Caco-2 (cell line): ENCODE measurements at regions not wholly inside any gene's neighbourhood (a gene's known extent, or its start where the extent isn't known, plus 50 kb on each side); places are given as distances from the start of the nearest gene placed in this dataset.
"Not testable (repeated sequence)": the region's sequence is repeated elsewhere in the genome, so short reads cannot be mapped to it uniquely, and the experiment has no call there.

ENCODE experiments used
- BruUV-seq: library from RNA; stranded (reverse); fragments of 400-500 nt; replicated peaks from 2 replicates; lab custom pipeline; 2021; lab: Mats Ljungman, UMichigan
- CTCF ChIA-PET: fragments of 300-600 bp; sonication (Branson Sonifier 250); formaldehyde crosslinking; loops from one replicate; lab custom pipeline; 2022; ENCODE audit warnings: antibody characterized with exemption; lab: Charles Lee
- POLR2A ChIA-PET: fragments of 300-600 bp; sonication (Branson Sonifier 250); formaldehyde crosslinking; loops from one replicate; lab custom pipeline; 2022; ENCODE audit warnings: antibody characterized with exemption; lab: Charles Lee
- DNase-seq, 2 experiments: peaks; one replicate each; pipeline versions ENCODE4 v3.0.0 to v3.0.0-alpha.2; 2020 to 2022
- H3K27me3 ChIP-seq: replicated peaks from 2 replicates; pipeline ENCODE4 v1.6.0; 2011; ENCODE audit warnings: low read length; ENCODE audit not compliant: control insufficient read depth, insufficient read depth
- H3K36me3 ChIP-seq: 2 replicates; pipeline ENCODE4 v1.5.1; 2011; ENCODE audit warnings: low read length; ENCODE audit not compliant: control insufficient read depth, insufficient read depth
- H3K4me1 ChIP-seq: fragments of 250-450 bp; sonication (Bioruptor Pico); 2 replicates; pipeline ENCODE4 v1.5.1; 2020; ENCODE audit warnings: mild to moderate bottlenecking
- H3K4me3 ChIP-seq: 2 replicates; pipeline ENCODE4 v1.5.1; 2011; ENCODE audit warnings: low read depth, mild to moderate bottlenecking, control low read depth, low read length
- H3K9me3 ChIP-seq: fragments of 250-450 bp; sonication (Bioruptor Pico); 2 replicates; pipeline ENCODE4 v1.5.1; 2020; ENCODE audit warnings: mild to moderate bottlenecking, moderate library complexity
- H3K27ac Mint-ChIP-seq: one replicate; pipeline ENCODE4 v1.8.0; 2022; ENCODE audit warnings: mixed read lengths; ENCODE audit not compliant: unreplicated experiment
- H3K27me3 Mint-ChIP-seq: one replicate; pipeline ENCODE4 v1.8.0; 2022; ENCODE audit warnings: mixed read lengths; ENCODE audit not compliant: insufficient read depth, unreplicated experiment
- H3K36me3 Mint-ChIP-seq: one replicate; pipeline ENCODE4 v1.8.0; 2022; ENCODE audit warnings: mild to moderate bottlenecking, mixed read lengths; ENCODE audit not compliant: insufficient read depth, unreplicated experiment
- H3K4me1 Mint-ChIP-seq: one replicate; pipeline ENCODE4 v1.8.0; 2022; ENCODE audit warnings: low read depth, mixed read lengths; ENCODE audit not compliant: unreplicated experiment
- H3K4me3 Mint-ChIP-seq: one replicate; pipeline ENCODE4 v1.8.0; 2022; ENCODE audit warnings: mild to moderate bottlenecking, moderate library complexity, mixed read lengths; ENCODE audit not compliant: unreplicated experiment
- H3K9me3 Mint-ChIP-seq: one replicate; pipeline ENCODE4 v1.8.0; 2022; ENCODE audit warnings: mixed read lengths; ENCODE audit not compliant: unreplicated experiment
- CTCF ChIP-seq, 2 experiments: fragments of 200-600 bp in 1 of 2; IDR thresholded peaks; 1 replicate in 1 of 2; 2 replicates in 1 of 2; pipeline versions ENCODE4 v1.5.1 to v1.8.0; 2011 to 2022; ENCODE audit warnings: antibody characterized with exemption in 1 of 2, control low read depth in 1 of 2, inconsistent platforms in 1 of 2, low read depth in 1 of 2, low read length in 1 of 2, mild to moderate bottlenecking in 1 of 2, moderate library complexity in 1 of 2; ENCODE audit not compliant: insufficient read depth in 1 of 2, severe bottlenecking in 1 of 2, unreplicated experiment in 1 of 2
- intact Hi-C: fragments of 100-400 bp; cut with micrococcal nuclease; formaldehyde crosslinking; loops from one replicate; pipeline ENCODE4 v1.10.0; 2022; ENCODE audit not compliant: unreplicated experiment

- Histone ChIP-seq H3K9me3 (no peaks in the 10 kb centered on the region), H3K36me3 (no peaks in the 10 kb centered on the region), H3K4me1 (no peaks in the 10 kb centered on the region), H3K27me3 (no peaks in the 10 kb centered on the region), H3K4me3 (no peak overlapping the region)
- TF ChIP-seq CTCF (IDR thresholded peaks at IDR 0.05; ENCODE audit: insufficient read depth in 1 of 2, low read depth in 1 of 2, low read length in 1 of 2, severe bottlenecking in 1 of 2, unreplicated experiment in 1 of 2): no peak
- Mint-ChIP-seq H3K9me3 (no peaks in the 10 kb centered on the region), H3K36me3 (no peaks in the 10 kb centered on the region), H3K4me1 (no peaks in the 10 kb centered on the region), H3K27me3 (no peaks in the 10 kb centered on the region), H3K27ac (no peak overlapping the region), H3K4me3 (no peak overlapping the region)
- ChIA-PET CTCF (no interaction called here), POLR2A (no interaction called here)
- DNase-seq: no peak
- BruUV-seq: no TSS peak
- intact Hi-C loops: no loop called here
Measured at GRCh38 chr14:53367644-53368026, 214.5 kb upstream of the DDHD1 start.

GRCh38 chr14:53365486-53366130 lies 212.5 kb upstream of the DDHD1 start:
- Mint-ChIP-seq H3K4me1 (no peaks in the 10 kb centered on the region), H3K27ac (no peak overlapping the region), H3K27me3 (no peaks in the 10 kb centered on the region), H3K36me3 (no peaks in the 10 kb centered on the region), H3K9me3 (no peaks in the 10 kb centered on the region), H3K4me3 (no peak overlapping the region)
- ChIA-PET CTCF (no interaction called here), POLR2A (no interaction called here)
- Histone ChIP-seq H3K9me3 (no peaks in the 10 kb centered on the region), H3K4me3 (no peak overlapping the region), H3K36me3 (no peaks in the 10 kb centered on the region), H3K27me3 (no peaks in the 10 kb centered on the region), H3K4me1 (no peaks in the 10 kb centered on the region)
- no peak for DNase-seq
- intact Hi-C loops: no loop called here
- no peak for TF ChIP-seq CTCF (IDR thresholded peaks at IDR 0.05; ENCODE audit: insufficient read depth in 1 of 2, low read depth in 1 of 2, low read length in 1 of 2, severe bottlenecking in 1 of 2, unreplicated experiment in 1 of 2)
- BruUV-seq: no TSS peak

GRCh38 chr14:53362916-53363315 lies 209.8 kb upstream of the DDHD1 start:
- BruUV-seq, POLR2A ChIA-PET, H3K9me3 ChIP-seq, intact Hi-C loops, H3K36me3 ChIP-seq, H3K27ac Mint-ChIP-seq, H3K36me3 Mint-ChIP-seq, H3K9me3 Mint-ChIP-seq, H3K4me1 ChIP-seq, H3K4me3 Mint-ChIP-seq, H3K27me3 ChIP-seq, H3K4me1 Mint-ChIP-seq, H3K27me3 Mint-ChIP-seq, DNase-seq, H3K4me3 ChIP-seq, CTCF ChIA-PET: not testable (repeated sequence)

GRCh38 chr14:53360829-53361228 lies 207.7 kb upstream of the DDHD1 start:
- no peak for TF ChIP-seq CTCF (IDR thresholded peaks at IDR 0.05; ENCODE audit: insufficient read depth in 1 of 2, low read depth in 1 of 2, low read length in 1 of 2, severe bottlenecking in 1 of 2, unreplicated experiment in 1 of 2)
- Histone ChIP-seq H3K9me3 (no peaks in the 10 kb centered on the region), H3K4me1 (no peaks in the 10 kb centered on the region), H3K27me3 (no peaks in the 10 kb centered on the region), H3K4me3 (no peak overlapping the region), H3K36me3 (no peaks in the 10 kb centered on the region)
- ChIA-PET CTCF (no interaction called here), POLR2A (no interaction called here)
- H3K36me3 Mint-ChIP-seq: no peaks in the 10 kb centered on the region
- no peak overlapping the region for H3K4me3 Mint-ChIP-seq
- no peaks in the 10 kb centered on the region for H3K9me3 Mint-ChIP-seq
- no peaks in the 10 kb centered on the region for H3K4me1 Mint-ChIP-seq
- no peaks in the 10 kb centered on the region for H3K27me3 Mint-ChIP-seq
- no peak overlapping the region for H3K27ac Mint-ChIP-seq
- no TSS peak for BruUV-seq
- intact Hi-C loops: no loop called here
- DNase-seq: no peak
